C4-2B (cell line): ENCODE measurements at regions not wholly inside any gene's neighbourhood (a gene's known extent, or its start where the extent isn't known, plus 50 kb on each side); places are given as distances from the start of the nearest gene placed in this dataset.

Experiments
- ZFX ChIP-seq: fragments of 450-650 bp; IDR thresholded peaks from 2 replicates; pipeline ENCODE4 v1.6.1; 2017
- TF ChIP-seq, protein P1 (sequence below): fragments of 450-650 bp; conservative IDR thresholded peaks from 2 replicates; pipeline ENCODE4 v1.5.1; 2017; ENCODE audit warnings: mild to moderate bottlenecking

DNA sequence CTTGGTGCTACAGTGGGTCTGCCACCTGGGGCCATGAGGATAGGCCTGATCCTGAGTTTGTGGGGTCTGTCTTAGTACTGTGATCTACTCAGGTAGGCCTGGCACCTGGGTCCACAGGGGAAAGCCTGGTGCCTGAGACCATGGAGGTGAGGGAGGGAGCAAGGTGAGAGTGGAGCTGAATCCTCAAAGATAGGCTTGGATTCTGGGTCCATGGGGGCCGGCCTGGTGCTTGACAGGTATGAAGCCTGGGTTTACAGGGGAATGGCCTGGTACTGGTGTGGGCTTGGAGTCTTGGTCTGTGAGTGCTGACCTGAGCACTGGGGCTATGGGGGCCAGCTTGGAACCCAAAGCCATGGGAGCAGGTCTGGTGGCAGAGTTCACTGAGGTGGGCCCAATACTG is 439.2 kb upstream of the SMARCA2 start:
- TF ChIP-seq, protein P1, sequence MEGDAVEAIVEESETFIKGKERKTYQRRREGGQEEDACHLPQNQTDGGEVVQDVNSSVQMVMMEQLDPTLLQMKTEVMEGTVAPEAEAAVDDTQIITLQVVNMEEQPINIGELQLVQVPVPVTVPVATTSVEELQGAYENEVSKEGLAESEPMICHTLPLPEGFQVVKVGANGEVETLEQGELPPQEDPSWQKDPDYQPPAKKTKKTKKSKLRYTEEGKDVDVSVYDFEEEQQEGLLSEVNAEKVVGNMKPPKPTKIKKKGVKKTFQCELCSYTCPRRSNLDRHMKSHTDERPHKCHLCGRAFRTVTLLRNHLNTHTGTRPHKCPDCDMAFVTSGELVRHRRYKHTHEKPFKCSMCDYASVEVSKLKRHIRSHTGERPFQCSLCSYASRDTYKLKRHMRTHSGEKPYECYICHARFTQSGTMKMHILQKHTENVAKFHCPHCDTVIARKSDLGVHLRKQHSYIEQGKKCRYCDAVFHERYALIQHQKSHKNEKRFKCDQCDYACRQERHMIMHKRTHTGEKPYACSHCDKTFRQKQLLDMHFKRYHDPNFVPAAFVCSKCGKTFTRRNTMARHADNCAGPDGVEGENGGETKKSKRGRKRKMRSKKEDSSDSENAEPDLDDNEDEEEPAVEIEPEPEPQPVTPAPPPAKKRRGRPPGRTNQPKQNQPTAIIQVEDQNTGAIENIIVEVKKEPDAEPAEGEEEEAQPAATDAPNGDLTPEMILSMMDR: no peak
- TF ChIP-seq ZFX: no peak
